Activated T-cell treated with anti-CD3 and anti-CD28 coated beads, Interleukin-2, amount 50 U/mL, for 4 hours (primary cell): ENCODE measurements at regions not wholly inside any gene's neighbourhood (a gene's known extent, or its start where the extent isn't known, plus 50 kb on each side); places are given as distances from the start of the nearest gene placed in this dataset.

Source experiments
- ATAC-seq, 2 donors: fragments of 200-7000 bp; cut with Tn5 transposase; one replicate each; pipeline ENCODE4 v1.10.0; 2021
- DNase-seq: peaks from one replicate; pipeline ENCODE4 v3.0.0-alpha.2; 2020
- H3K27me3 Mint-ChIP-seq: one replicate; pipeline ENCODE4 v1.8.0; 2021; ENCODE audit warnings: low read depth, mixed read lengths
- H3K36me3 Mint-ChIP-seq: one replicate; pipeline ENCODE4 v1.8.0; 2022; ENCODE audit warnings: mixed read lengths; ENCODE audit not compliant: insufficient read depth
- H3K4me1 Mint-ChIP-seq: one replicate; pipeline ENCODE4 v1.8.0; 2021; ENCODE audit warnings: low read depth, mixed read lengths
- H3K4me3 Mint-ChIP-seq: one replicate; pipeline ENCODE4 v1.8.0; 2021; ENCODE audit warnings: mild to moderate bottlenecking, moderate library complexity, mixed read lengths
- H3K9me3 Mint-ChIP-seq: one replicate; pipeline ENCODE4 v1.8.0; 2021; ENCODE audit warnings: mixed read lengths

- no peaks in the 10 kb centered on the region for H3K4me1 Mint-ChIP-seq
- ATAC-seq (no peak), DNase-seq (no peak)
- H3K9me3 Mint-ChIP-seq = no peaks in the 10 kb centered on the region
- H3K36me3 Mint-ChIP-seq = no peaks in the 10 kb centered on the region
- H3K4me3 Mint-ChIP-seq = no peak overlapping the region
- peaks cover 16% of the 10 kb centered on the region for H3K27me3 Mint-ChIP-seq
These were observed 86.2 kb upstream of the ZNF469 start for GRCh38 chr16:88296437-88297177.

- Mint-ChIP-seq H3K36me3 (no peaks in the 10 kb centered on the region), H3K9me3 (no peaks in the 10 kb centered on the region), H3K4me1 (no peaks in the 10 kb centered on the region), H3K4me3 (no peak overlapping the region), H3K27me3 (peaks cover 15% of the 10 kb centered on the region)
- no peak for DNase-seq
- ATAC-seq = no peak
These were observed 85.5 kb upstream of the ZNF469 start for GRCh38 chr16:88297178-88297720.

- Mint-ChIP-seq H3K27me3 (peaks cover 9% of the 10 kb centered on the region), H3K4me3 (no peak overlapping the region), H3K9me3 (no peaks in the 10 kb centered on the region), H3K4me1 (no peaks in the 10 kb centered on the region), H3K36me3 (no peaks in the 10 kb centered on the region)
- ATAC-seq (no peak), DNase-seq (no peak)
These were observed 84.5 kb upstream of the ZNF469 start for GRCh38 chr16:88298181-88298832.

GRCh38 chr16:88298833-88299745, 83.7 kb upstream of the ZNF469 start:
- no peak for DNase-seq
- Mint-ChIP-seq H3K4me3 (no peak overlapping the region), H3K4me1 (no peaks in the 10 kb centered on the region), H3K27me3 (peaks cover 7% of the 10 kb centered on the region), H3K36me3 (no peaks in the 10 kb centered on the region), H3K9me3 (no peaks in the 10 kb centered on the region)
- no peak for ATAC-seq

GRCh38 chr16:88299751-88300462, 82.9 kb upstream of the ZNF469 start:
- peaks cover 7% of the 10 kb centered on the region for H3K27me3 Mint-ChIP-seq
- ATAC-seq (no peak), DNase-seq (no peak)
- H3K4me1 Mint-ChIP-seq = no peaks in the 10 kb centered on the region
- H3K4me3 Mint-ChIP-seq = no peak overlapping the region
- H3K36me3 Mint-ChIP-seq = no peaks in the 10 kb centered on the region
- no peaks in the 10 kb centered on the region for H3K9me3 Mint-ChIP-seq

- Mint-ChIP-seq H3K36me3 (no peaks in the 10 kb centered on the region), H3K9me3 (no peaks in the 10 kb centered on the region), H3K4me1 (no peaks in the 10 kb centered on the region), H3K27me3 (peaks cover 7% of the 10 kb centered on the region), H3K4me3 (no peak overlapping the region)
- ATAC-seq (no peak), DNase-seq (no peak)
These were observed 82.3 kb upstream of the ZNF469 start for GRCh38 chr16:88300463-88300835.

- Mint-ChIP-seq H3K4me1 (no peaks in the 10 kb centered on the region), H3K36me3 (no peaks in the 10 kb centered on the region), H3K27me3 (peaks cover 7% of the 10 kb centered on the region), H3K4me3 (no peak overlapping the region), H3K9me3 (no peaks in the 10 kb centered on the region)
- DNase-seq = no peak
- ATAC-seq = no peak
These were observed 81.3 kb upstream of the ZNF469 start for GRCh38 chr16:88301431-88301830.

GRCh38 chr16:88301886-88302285, 80.9 kb upstream of the ZNF469 start:
- H3K9me3 Mint-ChIP-seq = no peaks in the 10 kb centered on the region
- no peak overlapping the region for H3K4me3 Mint-ChIP-seq
- H3K36me3 Mint-ChIP-seq = no peaks in the 10 kb centered on the region
- no peak for ATAC-seq
- H3K27me3 Mint-ChIP-seq = peaks cover 7% of the 10 kb centered on the region
- DNase-seq = no peak
- H3K4me1 Mint-ChIP-seq = no peaks in the 10 kb centered on the region

- ATAC-seq = no peak
- H3K36me3 Mint-ChIP-seq = no peaks in the 10 kb centered on the region
- H3K27me3 Mint-ChIP-seq = peaks cover 7% of the 10 kb centered on the region
- H3K4me3 Mint-ChIP-seq = no peak overlapping the region
- H3K9me3 Mint-ChIP-seq = no peaks in the 10 kb centered on the region
- DNase-seq = no peak
- no peaks in the 10 kb centered on the region for H3K4me1 Mint-ChIP-seq
These were observed 80.1 kb upstream of the ZNF469 start for GRCh38 chr16:88302666-88303065.

GRCh38 chr16:88303405-88303804, 79.4 kb upstream of the ZNF469 start:
- ATAC-seq = no peak
- no peak for DNase-seq
- Mint-ChIP-seq H3K4me1 (no peaks in the 10 kb centered on the region), H3K36me3 (no peaks in the 10 kb centered on the region), H3K27me3 (peaks cover 7% of the 10 kb centered on the region), H3K9me3 (no peaks in the 10 kb centered on the region), H3K4me3 (no peak overlapping the region)

- DNase-seq (no peak), ATAC-seq (no peak)
- Mint-ChIP-seq H3K4me1 (no peaks in the 10 kb centered on the region), H3K9me3 (no peaks in the 10 kb centered on the region), H3K36me3 (no peaks in the 10 kb centered on the region), H3K4me3 (no peak overlapping the region), H3K27me3 (peaks cover 7% of the 10 kb centered on the region)
These were observed 78.6 kb upstream of the ZNF469 start for GRCh38 chr16:88303890-88304819.

GRCh38 chr16:88305176-88305575, 77.6 kb upstream of the ZNF469 start:
- ATAC-seq (no peak), DNase-seq (no peak)
- H3K27me3 Mint-ChIP-seq = peaks cover 9% of the 10 kb centered on the region

GRCh38 chr16:88306411-88306810, 76.3 kb upstream of the ZNF469 start:
- no peak for DNase-seq
- ATAC-seq = no peak
- no peaks in the 10 kb centered on the region for H3K9me3 Mint-ChIP-seq
- no peaks in the 10 kb centered on the region for H3K36me3 Mint-ChIP-seq
- H3K27me3 Mint-ChIP-seq = peaks cover 11% of the 10 kb centered on the region
- no peaks in the 10 kb centered on the region for H3K4me1 Mint-ChIP-seq
- H3K4me3 Mint-ChIP-seq = no peak overlapping the region

More at GRCh38 chr16:88305176-88305575, 77.6 kb upstream of the ZNF469 start:
- Mint-ChIP-seq H3K4me1 (no peaks in the 10 kb centered on the region), H3K36me3 (no peaks in the 10 kb centered on the region), H3K9me3 (no peaks in the 10 kb centered on the region), H3K4me3 (no peak overlapping the region)
